HG03280 (cell line): ENCODE measurements at regions not wholly inside any gene's neighbourhood (a gene's known extent, or its start where the extent isn't known, plus 50 kb on each side); places are given as distances from the start of the nearest gene placed in this dataset.

ENCODE experiments used
- ATAC-seq: cut with Tn5 transposase; IDR thresholded peaks from one replicate; pipeline ENCODE4 v1.9.1; 2021; ENCODE audit warnings: mild to moderate bottlenecking, moderate library complexity; ENCODE audit not compliant: unreplicated experiment

GRCh38 chr10:112006831-112007230, 176.7 kb downstream of the GPAM start:
- ATAC-seq: no peak

DNA sequence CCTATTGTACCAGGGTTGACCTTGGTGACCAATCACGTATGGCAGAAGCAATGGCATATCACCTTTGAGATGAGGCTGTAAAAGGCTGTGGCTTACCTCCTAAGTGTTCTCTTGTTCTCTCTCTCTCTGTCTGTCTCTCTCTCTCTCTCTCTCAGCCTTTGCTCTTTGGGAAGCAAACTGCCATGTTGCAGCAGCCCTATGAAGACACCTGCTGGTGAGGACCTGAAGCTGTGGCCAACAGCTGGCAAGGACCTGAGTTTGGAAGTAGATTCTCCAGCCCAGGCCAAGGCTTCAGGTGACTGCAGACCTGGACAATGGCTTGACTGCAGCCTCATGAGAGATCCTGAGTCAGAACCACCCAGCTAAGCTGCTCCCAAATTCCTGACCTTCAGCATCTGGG, 161.4 kb downstream of the GPAM start:
- ATAC-seq: no peak

- no peak for ATAC-seq
Measured at GRCh38 chr10:112024079-112024478, 159.5 kb downstream of the GPAM start.

DNA sequence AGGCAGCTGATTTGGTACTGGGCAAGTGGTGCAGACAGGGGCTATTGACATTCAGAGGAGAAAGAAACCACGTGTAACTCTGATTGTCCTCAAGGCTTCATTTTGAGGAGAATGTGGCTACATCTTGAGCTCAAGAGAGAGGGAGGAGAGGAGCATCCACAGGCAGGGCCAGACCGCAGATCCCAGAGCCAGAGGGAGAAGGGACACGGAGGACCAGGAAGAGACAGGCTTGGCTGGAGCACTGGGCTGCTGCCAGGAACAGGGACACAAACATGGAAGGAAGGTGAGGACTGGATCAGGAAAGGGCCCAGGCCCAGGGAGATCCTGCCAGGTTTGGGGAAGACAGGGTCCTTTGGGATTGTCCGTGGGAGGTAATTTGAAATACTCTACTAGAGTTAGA, 158.3 kb downstream of the GPAM start:
- ATAC-seq: no peak

GRCh38 chr10:112026438-112026837, 157.1 kb downstream of the GPAM start:
- ATAC-seq: no peak

- ATAC-seq: no peak
Measured at GRCh38 chr10:112027731-112028280, 155.8 kb downstream of the GPAM start.

DNA sequence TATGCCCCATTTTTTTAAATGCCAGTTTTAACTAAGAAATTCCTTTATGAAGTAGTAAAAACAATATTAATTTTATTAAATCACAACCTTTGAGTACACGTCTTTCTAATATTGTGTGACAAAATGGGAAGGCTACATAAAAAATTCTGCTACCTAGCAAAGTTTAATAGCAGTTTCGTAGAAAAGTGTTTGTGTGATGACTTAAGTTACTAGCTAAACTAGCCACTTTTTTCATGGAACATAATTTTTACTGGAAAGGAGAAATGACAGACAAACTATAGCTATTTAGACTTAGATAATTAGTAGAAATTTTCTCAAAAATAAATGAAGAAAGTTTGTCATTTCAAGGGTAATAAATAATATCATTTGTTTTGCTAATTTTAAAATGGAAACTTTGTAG, 153.1 kb downstream of the GPAM start:
- no peak for ATAC-seq

DNA sequence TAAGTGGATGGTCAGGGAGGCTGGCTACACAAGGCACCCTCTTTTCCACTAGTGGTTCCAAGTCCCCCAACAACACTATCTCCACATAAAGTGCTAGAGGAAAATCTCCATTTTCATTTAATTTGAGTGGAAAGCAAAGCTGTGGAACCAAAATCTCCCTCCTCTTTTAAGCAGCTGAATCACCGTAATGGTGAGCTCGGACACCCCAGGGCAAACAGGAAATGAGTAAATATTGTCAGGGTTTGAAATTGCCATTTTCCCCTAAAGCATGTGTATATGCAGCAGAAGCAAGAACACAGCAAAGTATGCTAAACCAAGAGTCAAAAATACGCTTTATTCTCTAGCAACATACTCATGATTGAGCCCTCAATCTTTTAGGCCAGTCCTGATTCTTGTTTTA, 143.7 kb downstream of the GPAM start:
- no peak for ATAC-seq

DNA sequence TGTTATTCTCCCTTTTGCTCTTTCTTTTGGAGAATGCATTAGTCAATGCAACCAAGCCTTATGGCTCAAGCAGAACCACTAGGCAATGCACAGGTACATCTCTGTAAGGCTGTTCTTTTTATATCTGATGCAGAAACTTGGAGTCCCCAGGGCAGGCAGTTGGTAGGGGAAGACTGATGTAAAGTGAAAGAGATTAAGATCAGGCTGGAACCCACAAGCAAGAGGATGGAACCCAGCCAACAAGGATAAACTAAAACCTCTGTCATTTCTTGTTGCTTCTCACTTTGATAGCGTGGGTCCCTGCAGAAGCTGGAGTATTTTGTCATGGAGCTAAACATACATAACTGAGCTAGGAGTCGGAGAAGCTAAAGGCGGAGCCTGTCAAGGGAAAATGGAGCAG, 142.9 kb downstream of the GPAM start:
- ATAC-seq: no peak

- ATAC-seq: no peak
Measured at GRCh38 chr10:112045938-112046337, 137.6 kb downstream of the GPAM start.

DNA sequence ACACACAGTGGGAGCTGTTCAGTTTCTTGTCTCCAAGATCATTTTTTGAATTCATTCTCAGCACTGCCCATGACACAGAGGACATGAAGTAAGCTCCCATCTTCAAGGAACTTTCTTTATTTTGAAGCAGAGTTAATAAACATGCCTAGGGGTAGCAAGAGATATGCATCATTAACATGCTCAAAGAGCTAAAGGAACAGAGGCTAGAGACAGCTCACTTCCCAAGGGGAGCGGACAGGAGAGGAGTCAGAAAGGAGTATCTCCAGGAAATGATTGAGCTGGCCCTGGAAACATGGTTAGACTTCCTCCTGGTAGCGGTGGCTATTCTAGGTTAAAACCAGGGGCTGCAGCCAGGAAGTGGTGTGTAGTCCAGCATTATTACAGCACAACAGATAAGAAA, 135.9 kb downstream of the GPAM start:
- no peak for ATAC-seq

GRCh38 chr10:112052166-112052565, 131.4 kb downstream of the GPAM start:
- no peak for ATAC-seq

DNA sequence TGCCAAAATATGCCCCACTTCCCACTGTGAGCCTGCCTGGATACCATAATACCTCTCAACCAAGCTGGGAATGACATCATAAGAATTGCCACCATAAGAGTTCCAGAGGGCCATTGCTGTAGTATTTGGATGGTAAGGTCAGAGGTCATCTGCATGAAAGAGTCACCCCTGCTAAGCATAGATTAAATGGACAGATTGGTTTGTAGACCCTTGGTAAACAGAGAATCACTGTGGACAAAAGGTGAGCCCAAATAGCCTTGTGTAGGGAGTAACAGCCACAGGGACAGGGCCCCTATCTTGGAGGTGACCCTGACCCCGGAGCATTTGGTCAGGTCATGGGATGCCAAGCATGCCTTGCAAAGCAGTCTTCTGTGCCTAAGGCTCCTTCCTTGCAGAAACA, 129.7 kb downstream of the GPAM start:
- ATAC-seq: no peak

DNA sequence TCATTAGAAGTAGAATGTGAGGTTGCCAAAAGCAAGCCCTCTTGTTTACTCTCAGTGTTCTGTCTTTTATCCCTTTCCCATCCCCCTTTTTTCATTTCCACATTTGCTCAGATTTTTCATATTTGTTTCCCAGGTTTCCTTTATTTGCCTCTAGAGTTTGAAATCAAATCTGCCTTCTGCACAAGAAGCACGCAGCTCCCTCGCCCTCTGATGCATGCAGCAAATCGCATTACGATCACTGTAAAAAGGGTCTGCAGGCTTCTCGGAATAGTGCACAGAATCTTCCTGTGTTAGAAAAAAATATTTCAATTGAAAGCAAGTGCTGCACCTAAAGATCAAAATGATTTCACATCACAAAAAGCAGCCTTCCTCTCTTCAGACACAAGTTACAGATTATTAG, 129.0 kb downstream of the GPAM start:
- no peak for ATAC-seq

GRCh38 chr10:112057072-112057471, 126.5 kb downstream of the GPAM start:
- ATAC-seq: no peak

DNA sequence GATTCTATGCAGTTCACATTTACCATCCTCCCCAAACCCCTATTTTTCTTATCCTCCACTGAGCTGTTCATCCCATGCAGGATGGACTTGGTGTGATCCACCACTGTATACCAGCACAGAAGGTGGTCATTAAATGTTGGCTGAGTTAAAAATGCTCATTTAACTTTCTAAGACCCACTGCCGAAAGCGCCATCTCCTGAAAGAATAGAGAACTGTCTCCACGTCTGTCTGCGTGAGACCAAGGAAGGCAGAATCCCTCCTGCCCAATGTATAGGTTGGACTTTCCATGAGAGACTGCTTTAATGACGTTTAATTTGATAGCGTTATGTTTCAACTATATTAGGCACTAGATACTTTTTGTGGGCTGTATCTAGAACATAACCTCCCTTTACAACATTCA, 124.3 kb downstream of the GPAM start:
- ATAC-seq: no peak

DNA sequence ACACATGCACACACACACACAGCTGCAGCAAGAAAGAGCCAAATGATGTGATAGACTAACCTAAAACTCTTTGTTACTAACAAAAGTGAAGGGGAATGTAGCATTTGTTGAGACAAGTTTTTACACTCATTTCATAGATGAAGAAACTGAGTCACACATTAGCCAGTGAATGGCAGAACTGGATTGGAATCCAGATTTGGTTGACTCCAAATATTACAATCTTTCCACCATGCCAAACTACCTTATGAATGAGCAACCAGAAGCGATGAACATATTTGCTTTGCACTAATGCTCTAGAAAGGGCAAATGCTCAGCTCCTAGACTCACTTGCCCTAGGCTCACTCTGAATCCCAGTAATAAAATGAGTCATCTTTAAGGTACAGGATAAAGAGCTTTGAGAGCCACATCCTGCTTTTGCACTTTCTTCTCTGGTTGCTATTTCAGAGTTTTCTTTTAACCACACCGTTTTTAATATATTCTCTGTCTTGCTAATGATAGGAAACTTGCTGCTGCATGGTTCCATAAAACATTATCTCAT, 111.9 kb downstream of the GPAM start:
- no peak for ATAC-seq

DNA sequence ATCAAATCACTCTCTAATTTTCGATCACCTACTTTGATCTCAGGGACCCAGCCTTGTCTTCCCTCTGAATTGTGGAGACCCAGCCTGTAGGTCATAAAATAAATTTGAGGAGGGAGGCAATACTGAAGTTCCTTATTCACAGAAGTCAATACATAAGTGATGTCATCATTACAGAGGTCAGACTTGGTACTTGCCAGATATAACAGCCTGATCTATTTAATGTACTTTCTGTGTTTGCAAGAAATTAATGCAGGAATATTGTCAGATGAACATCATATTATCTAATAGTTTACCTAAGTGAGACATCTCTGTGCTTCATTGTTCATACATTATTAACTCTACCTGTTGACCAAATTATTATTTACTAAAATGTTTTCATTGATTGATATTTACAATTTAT, 105.6 kb downstream of the GPAM start:
- no peak for ATAC-seq

GRCh38 chr10:112080231-112080630, 103.3 kb downstream of the GPAM start:
- ATAC-seq: no peak

- ATAC-seq: no peak
Measured at GRCh38 chr10:112082120-112082519, 101.4 kb downstream of the GPAM start.

DNA sequence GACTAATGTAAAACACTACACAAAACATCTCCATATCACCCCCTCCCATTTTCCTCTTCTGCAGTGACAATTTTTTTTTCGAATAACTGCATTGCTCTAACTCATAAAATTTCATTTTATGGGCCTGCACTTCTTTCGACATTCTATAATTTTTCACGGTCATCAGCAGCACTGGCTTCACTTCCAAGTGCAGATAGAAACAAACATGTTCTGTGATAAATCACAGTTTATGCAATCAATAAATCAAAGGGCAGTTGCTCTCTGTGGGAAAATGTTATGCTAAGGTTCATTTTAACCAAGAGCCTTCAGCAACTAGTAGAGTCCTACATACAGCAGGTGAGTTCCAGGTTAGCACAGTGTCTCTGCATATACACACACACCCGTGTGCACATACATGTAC, 100.1 kb downstream of the GPAM start:
- ATAC-seq: no peak

- ATAC-seq: no peak
Measured at GRCh38 chr10:112087953-112088456, 95.6 kb downstream of the GPAM start.

GRCh38 chr10:112091703-112092102, 91.9 kb downstream of the GPAM start:
- no peak for ATAC-seq
